GM12873 (cell line): ENCODE measurements at regions not wholly inside any gene's neighbourhood (a gene's known extent, or its start where the extent isn't known, plus 50 kb on each side); places are given as distances from the start of the nearest gene placed in this dataset.

Source experiments
- CTCF ChIP-seq: IDR thresholded peaks from 2 replicates; pipeline ENCODE4 v1.5.1; 2012; ENCODE audit warnings: low read depth, mild to moderate bottlenecking, moderate library complexity, low read length, control low read depth; ENCODE audit not compliant: insufficient read depth; ENCODE audit errors: missing control alignments

- TF ChIP-seq CTCF: no peak
These were observed 1106.5 kb downstream of the TECRL start for GRCh38 chr4:63302792-63303191.

GRCh38 chr4:63302078-63302477, 1107.2 kb downstream of the TECRL start:
- no peak for TF ChIP-seq CTCF

- TF ChIP-seq CTCF: no peak
These were observed 1112.5 kb downstream of the TECRL start for GRCh38 chr4:63296773-63297172.

GRCh38 chr4:63275491-63275890, 1133.8 kb downstream of the TECRL start:
- TF ChIP-seq CTCF: no peak

GRCh38 chr4:63269156-63269555, 1140.1 kb downstream of the TECRL start:
- TF ChIP-seq CTCF: no peak

GRCh38 chr4:63233671-63234070, 1175.6 kb downstream of the TECRL start:
- TF ChIP-seq CTCF: no peak

- no peak for TF ChIP-seq CTCF
These were observed 1177.2 kb downstream of the TECRL start for GRCh38 chr4:63232058-63232457.
